OCI-LY7 (cell line): ENCODE measurements at regions not wholly inside any gene's neighbourhood (a gene's known extent, or its start where the extent isn't known, plus 50 kb on each side); places are given as distances from the start of the nearest gene placed in this dataset.

ENCODE experiments used
- CTCF ChIP-seq: fragments of 200-600 bp; sonication (generic); conservative IDR thresholded peaks from 2 replicates; pipeline ENCODE4 v1.5.1; 2014; ENCODE audit warnings: mild to moderate bottlenecking, antibody characterized with exemption, low read length, moderate library complexity, mixed read lengths
- EZH2phosphoT487 ChIP-seq: fragments of 200-600 bp; sonication (generic); IDR thresholded peaks from 2 replicates; pipeline ENCODE4 v1.6.1; 2018; ENCODE audit warnings: low read depth, borderline replicate concordance, mild to moderate bottlenecking, mixed run types, antibody characterized with exemption, low read length, moderate library complexity, mixed read lengths

GRCh38 chr14:65279958-65280357 is 132.6 kb upstream of the FUT8 start:
- TF ChIP-seq CTCF (no peak), EZH2phosphoT487 (no peak)
